Limb (tissue), 2 donors: ENCODE measurements at regions not wholly inside any gene's neighbourhood (a gene's known extent, or its start where the extent isn't known, plus 50 kb on each side); places are given as distances from the start of the nearest gene placed in this dataset.

Experiments
- DNase-seq, 2 donors: peaks; one replicate each; pipeline ENCODE4 v3.0.0-alpha.2; 2016; ENCODE audit errors: extremely low spot score in 2 of 2

- no peak for DNase-seq
These were observed 73.9 kb downstream of the TEX29 start for GRCh38 chr13:111394211-111394922.

GRCh38 chr13:111395511-111396393, 75.3 kb downstream of the TEX29 start:
- DNase-seq: peak in 1 of 2 donors; percentile 2

GRCh38 chr13:111396457-111396856, 76.0 kb downstream of the TEX29 start:
- peak in 1 of 2 donors; percentile 2 for DNase-seq

GRCh38 chr13:111397202-111397880, 76.9 kb downstream of the TEX29 start:
- DNase-seq: peak in 1 of 2 donors; percentile 7

- peak in 1 of 2 donors; percentile 1 for DNase-seq
These were observed 77.8 kb downstream of the TEX29 start for GRCh38 chr13:111398196-111398595.

- DNase-seq: peak in 1 of 2 donors; percentile 8
These were observed 78.4 kb downstream of the TEX29 start for GRCh38 chr13:111398715-111399299.

GRCh38 chr13:111399334-111399733, 78.9 kb downstream of the TEX29 start:
- peak in 1 of 2 donors; percentile 8 for DNase-seq

GRCh38 chr13:111399776-111400538, 79.5 kb downstream of the TEX29 start:
- peak in 1 of 2 donors; percentile 11 for DNase-seq

GRCh38 chr13:111401151-111401550, 80.7 kb downstream of the TEX29 start:
- DNase-seq: no peak

- no peak for DNase-seq
These were observed 81.3 kb downstream of the TEX29 start for GRCh38 chr13:111401755-111402154.

GRCh38 chr13:111402441-111402840, 82.0 kb downstream of the TEX29 start:
- no peak for DNase-seq

GRCh38 chr13:111403266-111403665, 82.8 kb downstream of the TEX29 start:
- DNase-seq: no peak

GRCh38 chr13:111404746-111405145, 84.3 kb downstream of the TEX29 start:
- no peak for DNase-seq

- DNase-seq: no peak
These were observed 86.2 kb downstream of the TEX29 start for GRCh38 chr13:111406636-111407035.

GRCh38 chr13:111407381-111408131, 87.1 kb downstream of the TEX29 start:
- no peak for DNase-seq

GRCh38 chr13:111409413-111409812, 89.0 kb downstream of the TEX29 start:
- no peak for DNase-seq

- no peak for DNase-seq
These were observed 90.0 kb downstream of the TEX29 start for GRCh38 chr13:111410232-111411021.

GRCh38 chr13:111411151-111411858, 90.9 kb downstream of the TEX29 start:
- DNase-seq: peak in 1 of 2 donors; percentile 40
